ENCODE measurements at regions not wholly inside any gene's neighbourhood (a gene's known extent, or its start where the extent isn't known, plus 50 kb on each side); places are given as distances from the start of the nearest gene placed in this dataset.

DNA sequence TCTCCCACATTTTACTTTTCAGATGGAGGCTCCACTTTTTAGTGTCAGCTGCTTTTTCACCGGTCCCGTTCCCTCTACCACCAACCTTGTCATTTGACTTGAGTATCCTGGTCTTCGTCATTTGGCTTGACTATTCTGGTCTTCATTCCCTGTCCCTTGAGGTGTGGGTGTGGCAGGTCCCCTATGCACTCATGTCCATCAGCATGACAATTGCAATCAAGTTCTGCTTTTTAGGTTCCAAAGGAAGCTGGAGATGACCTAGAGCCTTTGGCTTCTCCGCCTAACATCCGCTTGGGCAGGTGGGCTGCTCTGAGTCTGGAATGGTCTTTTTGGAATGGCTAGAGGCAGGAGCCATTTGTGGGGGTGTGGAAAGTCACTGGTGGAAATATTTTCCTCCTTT, 99.8 kb upstream of the MLN start:
- FAIRE-seq, result no peak
- Histone ChIP-seq H3K27ac (no peak overlapping the region), H3K4me1 (0 out of 3 replicates have a peak, but pooled peaks cover 3% of the 10 kb centered on the region), H3K9me3 (no peaks in the 10 kb centered on the region), H3K4me2 (no peak overlapping the region), H3K4me3 (no peak overlapping the region)
- ChIA-PET CTCF (no interaction called here), POLR2A (no interaction called here)
- no peak for DNase-seq (ENCODE audit: low read depth in 1 of 2, low spot score in 1 of 2)
- ATAC-seq, result no peak
- TF ChIP-seq HDAC2 (IDR thresholded peaks at IDR 0.05), result no peak
- TF ChIP-seq RNF2 (IDR thresholded peaks at IDR 0.05; ENCODE audit: borderline replicate concordance, low read depth), result no peak
- TF ChIP-seq ESRRA (IDR thresholded peaks at IDR 0.05; ENCODE audit: borderline replicate concordance, low read length), result no peak
- no peak for TF ChIP-seq ZC3H11A (IDR thresholded peaks at IDR 0.05)
- no peak for TF ChIP-seq E2F6 (IDR thresholded peaks at IDR 0.05; ENCODE audit: borderline replicate concordance, low read depth)
- TF ChIP-seq CHD4 (IDR thresholded peaks at IDR 0.05; ENCODE audit: borderline replicate concordance), result no peak
- TF ChIP-seq, protein P1, sequence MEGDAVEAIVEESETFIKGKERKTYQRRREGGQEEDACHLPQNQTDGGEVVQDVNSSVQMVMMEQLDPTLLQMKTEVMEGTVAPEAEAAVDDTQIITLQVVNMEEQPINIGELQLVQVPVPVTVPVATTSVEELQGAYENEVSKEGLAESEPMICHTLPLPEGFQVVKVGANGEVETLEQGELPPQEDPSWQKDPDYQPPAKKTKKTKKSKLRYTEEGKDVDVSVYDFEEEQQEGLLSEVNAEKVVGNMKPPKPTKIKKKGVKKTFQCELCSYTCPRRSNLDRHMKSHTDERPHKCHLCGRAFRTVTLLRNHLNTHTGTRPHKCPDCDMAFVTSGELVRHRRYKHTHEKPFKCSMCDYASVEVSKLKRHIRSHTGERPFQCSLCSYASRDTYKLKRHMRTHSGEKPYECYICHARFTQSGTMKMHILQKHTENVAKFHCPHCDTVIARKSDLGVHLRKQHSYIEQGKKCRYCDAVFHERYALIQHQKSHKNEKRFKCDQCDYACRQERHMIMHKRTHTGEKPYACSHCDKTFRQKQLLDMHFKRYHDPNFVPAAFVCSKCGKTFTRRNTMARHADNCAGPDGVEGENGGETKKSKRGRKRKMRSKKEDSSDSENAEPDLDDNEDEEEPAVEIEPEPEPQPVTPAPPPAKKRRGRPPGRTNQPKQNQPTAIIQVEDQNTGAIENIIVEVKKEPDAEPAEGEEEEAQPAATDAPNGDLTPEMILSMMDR (IDR thresholded peaks at IDR 0.05), result no peak
- TF ChIP-seq, protein P2, sequence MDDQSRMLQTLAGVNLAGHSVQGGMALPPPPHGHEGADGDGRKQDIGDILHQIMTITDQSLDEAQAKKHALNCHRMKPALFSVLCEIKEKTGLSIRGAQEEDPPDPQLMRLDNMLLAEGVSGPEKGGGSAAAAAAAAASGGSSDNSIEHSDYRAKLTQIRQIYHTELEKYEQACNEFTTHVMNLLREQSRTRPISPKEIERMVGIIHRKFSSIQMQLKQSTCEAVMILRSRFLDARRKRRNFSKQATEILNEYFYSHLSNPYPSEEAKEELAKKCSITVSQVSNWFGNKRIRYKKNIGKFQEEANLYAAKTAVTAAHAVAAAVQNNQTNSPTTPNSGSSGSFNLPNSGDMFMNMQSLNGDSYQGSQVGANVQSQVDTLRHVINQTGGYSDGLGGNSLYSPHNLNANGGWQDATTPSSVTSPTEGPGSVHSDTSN (IDR thresholded peaks at IDR 0.05), result no peak
- no peak for TF ChIP-seq EP300 (IDR thresholded peaks at IDR 0.05)
- no peak for TF ChIP-seq FOSL2 (IDR thresholded peaks at IDR 0.05)
- TF ChIP-seq FOSL2 (CRISPR knock-in tag; IDR thresholded peaks at IDR 0.05), result no peak
- 98% methylated on average over 4 of the region's 5 CpGs for WGBS (ENCODE audit: missing lambda C conversion rate)

GRCh38 chr6:33902457-33902853, 98.7 kb upstream of the MLN start:
- Histone ChIP-seq H3K4me3 (no peak overlapping the region), H3K27ac (no peak overlapping the region), H3K4me1 (peaks cover 3% of the 10 kb centered on the region), H3K4me2 (no peak overlapping the region), H3K9me3 (no peaks in the 10 kb centered on the region)
- FAIRE-seq (no peak), DNase-seq (ENCODE audit: low read depth in 1 of 2, low spot score in 1 of 2) (no peak), ATAC-seq (no peak)
- WGBS (ENCODE audit: missing lambda C conversion rate), result 50% methylated on average over 3 of the region's 3 CpGs
- ChIA-PET POLR2A (no interaction called here), CTCF (no interaction called here)
- TF ChIP-seq FOSB (CRISPR knock-in tag; IDR thresholded peaks at IDR 0.05), result no peak
- no peak for TF ChIP-seq NPAS2 (CRISPR knock-in tag; IDR thresholded peaks at IDR 0.05; ENCODE audit: borderline replicate concordance)
- TF ChIP-seq SMC3 (IDR thresholded peaks at IDR 0.05), result no peak
- TF ChIP-seq CHD2 (IDR thresholded peaks at IDR 0.05; ENCODE audit: low read length, partially characterized antibody), result no peak

DNA sequence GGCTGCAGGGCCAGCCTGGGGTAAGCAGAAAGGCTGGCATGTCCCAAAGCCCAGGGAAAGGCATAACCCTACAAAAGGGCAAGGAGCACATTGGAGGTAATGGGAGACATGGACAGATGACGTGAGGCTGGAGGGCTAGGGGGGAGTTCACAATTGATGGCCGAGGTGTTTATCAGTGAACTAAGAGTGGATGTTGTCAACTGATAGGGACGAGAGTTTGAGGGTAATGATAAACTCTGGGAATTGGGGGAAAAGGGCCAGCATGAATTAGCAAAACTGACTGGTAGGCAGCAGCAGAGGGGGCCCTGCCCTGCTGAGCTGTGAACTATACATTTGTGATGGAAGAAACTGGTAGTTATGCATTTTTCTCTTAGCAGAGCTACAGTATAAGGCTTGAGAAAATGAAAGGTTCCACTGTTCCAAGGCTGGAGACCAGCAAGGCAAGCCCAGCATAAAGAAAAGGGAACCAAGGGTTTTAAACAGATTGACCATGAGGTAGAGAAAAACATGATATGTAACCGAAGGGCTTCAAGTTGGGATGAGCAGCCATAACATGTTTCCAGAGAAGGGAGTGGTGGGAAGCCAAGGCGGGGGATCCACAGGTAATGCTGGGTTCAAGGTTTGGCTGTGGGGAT, 98.1 kb upstream of the MLN start:
- TF ChIP-seq TP53 (CRISPR knock-in tag; IDR thresholded peaks at IDR 0.05) (no peak), HMGXB4 (CRISPR knock-in tag; IDR thresholded peaks at IDR 0.05; ENCODE audit: borderline replicate concordance) (no peak), POLR2AphosphoS2 (conservative IDR thresholded peaks at IDR 0.05; ENCODE audit: low read length) (no peak), EP300 (IDR thresholded peaks at IDR 0.05) (no peak), MYC (IDR thresholded peaks at IDR 0.05; ENCODE audit: borderline replicate concordance, low read length) (no peak), FOSL2 (IDR thresholded peaks at IDR 0.05) (no peak), FOSL2 (CRISPR knock-in tag; IDR thresholded peaks at IDR 0.05) (no peak), E2F6 (IDR thresholded peaks at IDR 0.05; ENCODE audit: borderline replicate concordance, low read depth) (no peak), ZC3H11A (IDR thresholded peaks at IDR 0.05) (no peak)
- Histone ChIP-seq H3K4me2 (no peak overlapping the region), H3K4me3 (no peak overlapping the region), H3K9me3 (no peaks in the 10 kb centered on the region), H3K27ac (no peak overlapping the region), H3K4me1 (peaks cover 6% of the 10 kb centered on the region)
- ChIA-PET CTCF (no interaction called here), POLR2A (no interaction called here)
- DNase-seq (ENCODE audit: low read depth in 1 of 2, low spot score in 1 of 2) (no peak), ATAC-seq (no peak), FAIRE-seq (no peak)
- 55% methylated on average over 5 of the region's 5 CpGs for WGBS (ENCODE audit: missing lambda C conversion rate)

Data from A549 (cell line).